ENCODE measurements at regions not wholly inside any gene's neighbourhood (a gene's known extent, or its start where the extent isn't known, plus 50 kb on each side); places are given as distances from the start of the nearest gene placed in this dataset.

GRCh38 chr16:74141015-74141414 lies 155.6 kb upstream of the PSMD7 start:
- FAIRE-seq, result no peak
- Histone ChIP-seq H3K4me3 (no peak overlapping the region), H3K79me2 (ENCODE audit: control insufficient read depth, insufficient read depth, low read length) (no peaks in the 10 kb centered on the region), H3K4me1 (ENCODE audit: control insufficient read depth, insufficient read depth, low read length) (no peaks in the 10 kb centered on the region), H2AFZ (ENCODE audit: control insufficient read depth, low read depth, low read length) (no peak overlapping the region), H3K27ac (ENCODE audit: control insufficient read depth, insufficient read depth) (no peak overlapping the region), H3K36me3 (ENCODE audit: control insufficient read depth in 2 of 2, insufficient read depth in 2 of 2, low read length in 1 of 2) (no peaks in the 10 kb centered on the region), H3K4me2 (ENCODE audit: control insufficient read depth, insufficient read depth) (no peak overlapping the region), H3K9ac (ENCODE audit: control insufficient read depth, insufficient read depth, low read length) (no peak overlapping the region), H3K27me3 (replicated peaks in 1 of 2; ENCODE audit: control insufficient read depth in 2 of 2, insufficient read depth in 2 of 2, low read length in 1 of 2) (no peaks in the 10 kb centered on the region), H4K20me1 (ENCODE audit: control insufficient read depth, insufficient read depth) (no peaks in the 10 kb centered on the region), H3K9me3 (replicated peaks; ENCODE audit: control insufficient read depth, insufficient read depth, low read length) (no peaks in the 10 kb centered on the region)
- no TSS peak for BruUV-seq (replicated peaks)
- ATAC-seq, result no peak
- ChIA-PET RAD21 (ENCODE audit: unreplicated experiment) (no interaction called here), CTCF (no interaction called here), POLR2A (no interaction called here), SMC1A (ENCODE audit: uncharacterized antibody, unreplicated experiment) (no interaction called here)
- no peak for DNase-seq (ENCODE audit: low read depth, low spot score)
- 68% methylated on average over 3 of the region's 3 CpGs for WGBS (ENCODE audit: insufficient coverage, insufficient replicate concordance, low lambda C conversion rate, missing lambda C conversion rate)
- TF ChIP-seq NR2F1 (conservative IDR thresholded peaks at IDR 0.05), result no peak
- TF ChIP-seq NR2C1 (IDR thresholded peaks at IDR 0.05), result no peak
- TF ChIP-seq SKIL (IDR thresholded peaks at IDR 0.05; ENCODE audit: low read depth, poor library complexity, severe bottlenecking), result no peak
- TF ChIP-seq SREBF2 (IDR thresholded peaks at IDR 0.05; ENCODE audit: low read length), result no peak
- TF ChIP-seq SPI1 (IDR thresholded peaks at IDR 0.05; ENCODE audit: borderline replicate concordance, insufficient read depth, low read depth, low read length), result no peak
- TF ChIP-seq GATAD2B (conservative IDR thresholded peaks at IDR 0.05; ENCODE audit: low read depth), result no peak
- no peak for TF ChIP-seq MLLT1 (IDR thresholded peaks at IDR 0.05)
- TF ChIP-seq RCOR1 (conservative IDR thresholded peaks at IDR 0.05; ENCODE audit: low read depth, low read length), result no peak
- TF ChIP-seq IKZF1 (conservative IDR thresholded peaks at IDR 0.05), result no peak
- TF ChIP-seq CREM (IDR thresholded peaks at IDR 0.05; ENCODE audit: low read depth), result no peak
- no peak for TF ChIP-seq SMAD1 (IDR thresholded peaks at IDR 0.05; ENCODE audit: low read depth, partially characterized antibody)
- TF ChIP-seq STAT3 (IDR thresholded peaks at IDR 0.05; ENCODE audit: low read depth, low read length), result no peak
- intact Hi-C loops (cut with micrococcal nuclease; ENCODE audit: unreplicated experiment), result no loop called here
- in situ Hi-C loops (cut with MboI), result no loop called here
